Osteoblast (primary cell): ENCODE measurements at regions not wholly inside any gene's neighbourhood (a gene's known extent, or its start where the extent isn't known, plus 50 kb on each side); places are given as distances from the start of the nearest gene placed in this dataset.

Experiments used
- DNase-seq: peaks from one replicate; pipeline ENCODE4 v3.0.0; 2011; ENCODE audit warnings: low spot score, mixed read lengths; ENCODE audit not compliant: insufficient read length; ENCODE audit errors: missing footprints
- H2AFZ ChIP-seq: 2 replicates; pipeline ENCODE4 v1.6.0; 2011; ENCODE audit warnings: mild to moderate bottlenecking, low read length
- H3K27ac ChIP-seq: 2 replicates; pipeline ENCODE4 v1.5.1; 2011; ENCODE audit warnings: mild to moderate bottlenecking, low read depth, low read length, moderate library complexity
- H3K27me3 ChIP-seq: 2 replicates; pipeline ENCODE4 v1.6.0; 2012; ENCODE audit warnings: mild to moderate bottlenecking, control low read depth, inconsistent platforms, low read length, moderate library complexity; ENCODE audit not compliant: insufficient read depth
- H3K36me3 ChIP-seq: 2 replicates; pipeline ENCODE4 v1.5.1; 2011; ENCODE audit warnings: mild to moderate bottlenecking, low read length, control low read depth, moderate library complexity; ENCODE audit not compliant: insufficient read depth
- H3K4me1 ChIP-seq: 2 replicates; pipeline ENCODE4 v1.5.1; 2011; ENCODE audit warnings: mild to moderate bottlenecking, low read length, control low read depth, moderate library complexity; ENCODE audit not compliant: insufficient read depth
- H3K4me2 ChIP-seq: 2 replicates; pipeline ENCODE4 v1.6.0; 2011; ENCODE audit warnings: mild to moderate bottlenecking, low read length; ENCODE audit not compliant: insufficient read depth
- H3K4me3 ChIP-seq: fragments of 200-600 bp; sonication (generic); 3 replicates; pipeline ENCODE4 v1.5.1; 2012; ENCODE audit warnings: mild to moderate bottlenecking, low read length, inconsistent platforms; ENCODE audit not compliant: insufficient read depth
- H3K79me2 ChIP-seq: 2 replicates; pipeline ENCODE4 v1.6.0; 2012; ENCODE audit warnings: mild to moderate bottlenecking, low read length, control low read depth, inconsistent platforms; ENCODE audit not compliant: insufficient read depth
- H3K9me3 ChIP-seq: 2 replicates; pipeline ENCODE4 v1.5.1; 2011; ENCODE audit warnings: low read depth, low read length, control low read depth
- H4K20me1 ChIP-seq: 2 replicates; pipeline ENCODE4 v1.6.0; 2012; ENCODE audit warnings: mild to moderate bottlenecking, low read length, control low read depth; ENCODE audit not compliant: insufficient read depth
- TF ChIP-seq, protein P1 (sequence below): IDR thresholded peaks from 2 replicates; pipeline ENCODE4 v1.5.1; 2011; ENCODE audit warnings: mild to moderate bottlenecking, low read depth, low read length, moderate library complexity; ENCODE audit errors: extremely low read depth

DNA sequence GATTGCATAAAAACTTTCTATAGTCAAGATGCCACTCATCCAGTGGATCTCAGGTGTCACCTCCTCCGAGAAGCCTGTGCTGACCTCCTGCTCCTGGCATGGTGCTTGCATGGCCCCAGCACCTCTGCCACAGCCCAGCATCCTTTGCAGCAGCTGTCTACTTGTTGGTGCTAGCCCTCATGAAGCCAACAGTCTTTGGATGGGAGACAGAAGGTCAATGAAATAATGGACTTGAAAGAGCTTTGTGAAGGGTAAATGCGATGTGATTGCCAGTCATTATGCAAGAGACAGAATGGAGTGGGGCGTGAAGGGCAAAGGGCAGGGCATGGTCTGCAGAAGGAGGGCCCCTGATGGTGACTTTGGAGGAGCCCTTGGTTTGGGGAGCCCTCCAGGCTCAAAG, 63.0 kb upstream of the CLMN start:
- H3K4me1 ChIP-seq = no peaks in the 10 kb centered on the region
- H3K79me2 ChIP-seq = no peaks in the 10 kb centered on the region
- TF ChIP-seq, protein P1, sequence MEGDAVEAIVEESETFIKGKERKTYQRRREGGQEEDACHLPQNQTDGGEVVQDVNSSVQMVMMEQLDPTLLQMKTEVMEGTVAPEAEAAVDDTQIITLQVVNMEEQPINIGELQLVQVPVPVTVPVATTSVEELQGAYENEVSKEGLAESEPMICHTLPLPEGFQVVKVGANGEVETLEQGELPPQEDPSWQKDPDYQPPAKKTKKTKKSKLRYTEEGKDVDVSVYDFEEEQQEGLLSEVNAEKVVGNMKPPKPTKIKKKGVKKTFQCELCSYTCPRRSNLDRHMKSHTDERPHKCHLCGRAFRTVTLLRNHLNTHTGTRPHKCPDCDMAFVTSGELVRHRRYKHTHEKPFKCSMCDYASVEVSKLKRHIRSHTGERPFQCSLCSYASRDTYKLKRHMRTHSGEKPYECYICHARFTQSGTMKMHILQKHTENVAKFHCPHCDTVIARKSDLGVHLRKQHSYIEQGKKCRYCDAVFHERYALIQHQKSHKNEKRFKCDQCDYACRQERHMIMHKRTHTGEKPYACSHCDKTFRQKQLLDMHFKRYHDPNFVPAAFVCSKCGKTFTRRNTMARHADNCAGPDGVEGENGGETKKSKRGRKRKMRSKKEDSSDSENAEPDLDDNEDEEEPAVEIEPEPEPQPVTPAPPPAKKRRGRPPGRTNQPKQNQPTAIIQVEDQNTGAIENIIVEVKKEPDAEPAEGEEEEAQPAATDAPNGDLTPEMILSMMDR = no peak
- no peak overlapping the region for H3K4me2 ChIP-seq
- H3K27ac ChIP-seq = no peak overlapping the region
- H4K20me1 ChIP-seq = no peaks in the 10 kb centered on the region
- no peaks in the 10 kb centered on the region for H3K9me3 ChIP-seq
- no peak overlapping the region for H2AFZ ChIP-seq
- no peaks in the 10 kb centered on the region for H3K36me3 ChIP-seq
- no peak overlapping the region for H3K4me3 ChIP-seq
- peak; percentile 44 for DNase-seq
- no peaks in the 10 kb centered on the region for H3K27me3 ChIP-seq

GRCh38 chr14:95381726-95382125, 62.0 kb upstream of the CLMN start:
- H4K20me1 ChIP-seq = no peaks in the 10 kb centered on the region
- H3K4me3 ChIP-seq = no peak overlapping the region
- DNase-seq = no peak
- H3K27ac ChIP-seq = no peak overlapping the region
- no peaks in the 10 kb centered on the region for H3K27me3 ChIP-seq
- H3K4me1 ChIP-seq = no peaks in the 10 kb centered on the region
- H3K36me3 ChIP-seq = no peaks in the 10 kb centered on the region
- TF ChIP-seq, protein P1 = no peak
- H3K79me2 ChIP-seq = no peaks in the 10 kb centered on the region
- no peak overlapping the region for H3K4me2 ChIP-seq
- H2AFZ ChIP-seq = no peak overlapping the region
- H3K9me3 ChIP-seq = no peaks in the 10 kb centered on the region

GRCh38 chr14:95380350-95381042, 60.8 kb upstream of the CLMN start:
- no peak for DNase-seq
- no peak overlapping the region for H3K4me2 ChIP-seq
- no peaks in the 10 kb centered on the region for H3K36me3 ChIP-seq
- TF ChIP-seq, protein P1 = no peak
- no peak overlapping the region for H2AFZ ChIP-seq
- no peaks in the 10 kb centered on the region for H3K4me1 ChIP-seq
- H3K4me3 ChIP-seq = no peak overlapping the region
- H3K79me2 ChIP-seq = no peaks in the 10 kb centered on the region
- no peaks in the 10 kb centered on the region for H3K27me3 ChIP-seq
- no peak overlapping the region for H3K27ac ChIP-seq
- H4K20me1 ChIP-seq = no peaks in the 10 kb centered on the region
- no peaks in the 10 kb centered on the region for H3K9me3 ChIP-seq

GRCh38 chr14:95379634-95380033, 59.9 kb upstream of the CLMN start:
- H3K9me3 ChIP-seq = no peaks in the 10 kb centered on the region
- H3K4me1 ChIP-seq = no peaks in the 10 kb centered on the region
- no peak overlapping the region for H3K4me3 ChIP-seq
- H3K27ac ChIP-seq = no peak overlapping the region
- no peak overlapping the region for H3K4me2 ChIP-seq
- H3K36me3 ChIP-seq = no peaks in the 10 kb centered on the region
- TF ChIP-seq, protein P1 = no peak
- no peaks in the 10 kb centered on the region for H3K27me3 ChIP-seq
- no peaks in the 10 kb centered on the region for H4K20me1 ChIP-seq
- no peaks in the 10 kb centered on the region for H3K79me2 ChIP-seq
- DNase-seq = no peak
- H2AFZ ChIP-seq = no peak overlapping the region
